Esophagus squamous epithelium (tissue), 4 donors: ENCODE measurements at regions not wholly inside any gene's neighbourhood (a gene's known extent, or its start where the extent isn't known, plus 50 kb on each side); places are given as distances from the start of the nearest gene placed in this dataset.

Experiments
- POLR2A ChIP-seq, 4 donors: fragments of 450-650 bp; IDR thresholded peaks; one replicate each; pipeline ENCODE4 v1.6.1; 2017; ENCODE audit warnings: antibody characterized with exemption in 4 of 4, mild to moderate bottlenecking in 4 of 4, moderate library complexity in 3 of 4
- TF ChIP-seq, protein P1 (sequence below), 6 experiments: fragments of 450-650 bp in 4 of 6; fragments of 200-600 bp in 2 of 6; sonication (generic) in 2 of 6; IDR thresholded peaks; one replicate each; pipeline ENCODE4 v1.5.1; 2016 to 2019; ENCODE audit warnings: antibody characterized with exemption in 6 of 6, mild to moderate bottlenecking in 4 of 6, moderate library complexity in 4 of 6

- TF ChIP-seq, protein P1, sequence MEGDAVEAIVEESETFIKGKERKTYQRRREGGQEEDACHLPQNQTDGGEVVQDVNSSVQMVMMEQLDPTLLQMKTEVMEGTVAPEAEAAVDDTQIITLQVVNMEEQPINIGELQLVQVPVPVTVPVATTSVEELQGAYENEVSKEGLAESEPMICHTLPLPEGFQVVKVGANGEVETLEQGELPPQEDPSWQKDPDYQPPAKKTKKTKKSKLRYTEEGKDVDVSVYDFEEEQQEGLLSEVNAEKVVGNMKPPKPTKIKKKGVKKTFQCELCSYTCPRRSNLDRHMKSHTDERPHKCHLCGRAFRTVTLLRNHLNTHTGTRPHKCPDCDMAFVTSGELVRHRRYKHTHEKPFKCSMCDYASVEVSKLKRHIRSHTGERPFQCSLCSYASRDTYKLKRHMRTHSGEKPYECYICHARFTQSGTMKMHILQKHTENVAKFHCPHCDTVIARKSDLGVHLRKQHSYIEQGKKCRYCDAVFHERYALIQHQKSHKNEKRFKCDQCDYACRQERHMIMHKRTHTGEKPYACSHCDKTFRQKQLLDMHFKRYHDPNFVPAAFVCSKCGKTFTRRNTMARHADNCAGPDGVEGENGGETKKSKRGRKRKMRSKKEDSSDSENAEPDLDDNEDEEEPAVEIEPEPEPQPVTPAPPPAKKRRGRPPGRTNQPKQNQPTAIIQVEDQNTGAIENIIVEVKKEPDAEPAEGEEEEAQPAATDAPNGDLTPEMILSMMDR (IDR thresholded peaks at IDR 0.05), result no peak
- no peak for TF ChIP-seq POLR2A (IDR thresholded peaks at IDR 0.05)
Observed at GRCh38 chr9:570187-570586, 271.3 kb upstream of the DMRT1 start.
